Activated T-cell treated with anti-CD3 and anti-CD28 coated beads, Interleukin-2, amount 50 U/mL, for 72 hours (primary cell): ENCODE measurements at regions not wholly inside any gene's neighbourhood (a gene's known extent, or its start where the extent isn't known, plus 50 kb on each side); places are given as distances from the start of the nearest gene placed in this dataset.
"Not testable (repeated sequence)": the region's sequence is repeated elsewhere in the genome, so short reads cannot be mapped to it uniquely, and the experiment has no call there.

ENCODE experiments used
- ATAC-seq, 2 donors: fragments of 150-1000 bp; cut with Tn5 transposase; replicated peaks in 1 of 2; 2 replicates each; pipeline ENCODE4 v1.10.0; 2021; ENCODE audit warnings: moderate library complexity in 2 of 2, mild to moderate bottlenecking in 1 of 2
- DNase-seq, 2 donors: peaks; one replicate each; pipeline ENCODE4 v3.0.0; 2021 to 2022; ENCODE audit warnings: mixed read lengths in 1 of 2
- H3K27ac Mint-ChIP-seq: one replicate; pipeline ENCODE4 v1.8.0; 2022; ENCODE audit warnings: mild to moderate bottlenecking, moderate library complexity, mixed read lengths
- H3K27me3 Mint-ChIP-seq: one replicate; pipeline ENCODE4 v1.8.0; 2022; ENCODE audit warnings: low read depth, mixed read lengths
- H3K36me3 Mint-ChIP-seq, 2 donors: one replicate each; pipeline ENCODE4 v1.8.0; 2022; ENCODE audit warnings: mixed read lengths in 2 of 2, mild to moderate bottlenecking in 1 of 2; ENCODE audit not compliant: insufficient read depth in 2 of 2
- H3K4me1 Mint-ChIP-seq: one replicate; pipeline ENCODE4 v1.8.0; 2022; ENCODE audit warnings: low read depth, mixed read lengths
- H3K4me3 Mint-ChIP-seq, 2 donors: one replicate each; pipeline ENCODE4 v1.8.0; 2022; ENCODE audit warnings: mild to moderate bottlenecking in 2 of 2, mixed read lengths in 2 of 2, moderate library complexity in 2 of 2
- H3K9me3 Mint-ChIP-seq, 2 donors: one replicate each; pipeline ENCODE4 v1.8.0; 2022; ENCODE audit warnings: mixed read lengths in 2 of 2

DNA sequence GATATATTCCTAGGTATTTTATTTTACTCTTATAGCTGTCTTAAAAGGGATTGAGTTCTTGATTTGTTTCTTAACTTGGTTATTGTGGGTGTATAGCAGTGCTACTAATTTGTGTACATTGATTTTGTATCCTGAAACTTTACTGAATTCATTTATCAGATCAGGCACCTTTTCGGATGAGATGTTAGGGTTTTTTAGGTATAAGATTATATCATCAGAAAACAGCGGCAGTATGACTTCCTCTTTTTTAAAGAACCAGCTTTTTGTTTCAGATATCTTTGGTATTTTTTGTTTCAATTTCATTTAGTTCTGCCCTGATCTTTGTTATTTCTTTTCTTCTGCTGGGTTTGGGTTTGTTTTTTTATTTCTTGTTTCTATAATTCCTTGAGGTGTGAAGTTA, 382.4 kb upstream of the ADGRB3 start:
- Mint-ChIP-seq H3K27me3 (no peaks in the 10 kb centered on the region), H3K4me1 (no peaks in the 10 kb centered on the region), H3K27ac (no peak overlapping the region), H3K36me3 (no peaks in the 10 kb centered on the region), H3K9me3 (peaks cover 10 to 15% of the 10 kb centered on the region in 2 donors), H3K4me3 (no peak overlapping the region)
- DNase-seq: no peak
- no peak for ATAC-seq

DNA sequence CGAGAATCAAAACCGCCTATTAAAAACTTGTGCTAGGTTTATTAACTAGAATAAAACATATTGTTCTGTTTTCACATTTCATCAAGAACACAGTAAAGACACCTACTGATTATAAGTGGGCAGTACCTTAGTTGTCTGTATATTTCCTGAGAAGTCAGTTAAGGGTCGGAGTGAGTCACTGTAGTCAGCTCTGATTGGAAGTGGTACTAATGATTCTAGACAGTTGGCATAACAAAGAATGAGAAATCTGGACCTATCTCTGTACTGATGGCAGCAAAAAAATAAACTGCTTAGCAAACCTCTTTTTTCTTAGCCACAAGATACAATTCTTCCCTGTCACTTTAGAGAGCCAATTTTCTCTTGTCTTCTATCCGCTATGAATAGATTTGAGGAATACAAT, 387.3 kb upstream of the ADGRB3 start:
- Mint-ChIP-seq H3K27me3 (no peaks in the 10 kb centered on the region), H3K36me3 (no peaks in the 10 kb centered on the region), H3K4me1 (no peaks in the 10 kb centered on the region), H3K4me3 (no peak overlapping the region), H3K9me3 (peaks cover under 1 to 2% of the 10 kb centered on the region in 2 donors), H3K27ac (no peak overlapping the region)
- no peak for ATAC-seq
- DNase-seq: no peak

DNA sequence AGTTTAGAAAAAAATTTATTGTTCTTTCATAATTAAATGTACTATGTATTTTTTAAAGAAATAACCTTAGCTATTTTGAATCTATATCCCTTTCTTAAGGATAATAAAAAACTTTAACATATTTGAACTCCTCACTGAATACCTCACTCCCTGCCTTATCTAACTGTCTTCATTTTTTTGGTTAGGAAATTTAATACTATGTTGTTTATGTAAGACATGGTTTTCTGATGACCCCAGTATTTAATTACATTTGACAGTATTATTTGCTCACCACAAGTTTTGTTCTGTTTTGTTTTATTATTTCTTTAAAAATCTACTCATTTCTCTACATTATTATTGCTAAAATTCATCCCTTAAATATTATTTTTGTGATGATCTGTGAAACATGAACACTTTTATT, 394.4 kb upstream of the ADGRB3 start:
- Mint-ChIP-seq H3K36me3 (no peaks in the 10 kb centered on the region), H3K27me3 (no peaks in the 10 kb centered on the region), H3K27ac (no peak overlapping the region), H3K4me3 (no peak overlapping the region), H3K4me1 (no peaks in the 10 kb centered on the region), H3K9me3 (peaks cover 0 to 4% of the 10 kb centered on the region in 2 donors)
- no peak for DNase-seq
- no peak for ATAC-seq

DNA sequence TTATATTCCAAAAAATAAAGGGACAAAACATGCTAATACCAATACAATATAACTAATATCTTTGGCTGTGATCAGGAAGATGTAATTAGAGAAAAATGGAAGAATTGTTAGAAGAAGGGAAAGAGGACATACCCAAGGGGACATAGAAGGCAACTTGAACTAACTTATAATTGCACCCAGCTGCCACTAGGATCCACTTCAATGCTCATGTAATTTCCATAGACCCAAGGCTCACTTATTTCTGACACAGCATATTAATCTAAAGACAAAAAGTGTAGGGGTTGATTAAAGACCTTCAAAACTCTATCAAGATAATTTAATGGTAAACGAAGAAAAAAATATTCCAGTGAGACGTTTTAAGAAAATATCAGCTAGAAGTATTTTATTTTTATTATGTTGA, 396.0 kb upstream of the ADGRB3 start:
- Mint-ChIP-seq H3K9me3 (peaks cover 0 to 2% of the 10 kb centered on the region in 2 donors), H3K27ac (no peak overlapping the region), H3K27me3 (no peaks in the 10 kb centered on the region), H3K4me3 (no peak overlapping the region), H3K36me3 (no peaks in the 10 kb centered on the region), H3K4me1 (no peaks in the 10 kb centered on the region)
- ATAC-seq (no peak), DNase-seq (no peak)

DNA sequence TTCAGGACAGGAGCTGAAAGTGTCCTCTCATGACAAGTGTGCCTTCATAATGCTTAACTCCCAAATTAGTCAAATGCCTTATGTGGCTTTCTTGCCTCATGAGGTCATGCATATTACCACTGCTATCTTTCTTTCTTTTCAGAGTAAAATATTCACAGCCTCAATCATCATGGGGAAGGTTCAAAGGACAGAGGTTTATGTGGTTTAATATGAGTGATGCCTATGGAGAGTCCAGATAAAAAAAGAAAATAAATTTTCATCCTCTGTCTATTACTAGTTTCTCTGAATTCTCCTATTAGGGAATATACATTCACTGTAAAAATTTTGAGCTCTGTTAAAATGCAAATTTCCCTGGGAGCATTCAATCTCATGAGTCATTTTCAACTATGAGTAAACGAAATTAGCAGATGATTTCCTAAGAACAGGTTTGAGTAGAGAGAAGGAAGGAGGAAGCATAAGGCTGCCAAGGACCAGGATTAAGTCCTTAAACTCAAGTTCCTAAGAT, 396.9 kb upstream of the ADGRB3 start:
- Mint-ChIP-seq H3K27ac (no peak overlapping the region), H3K27me3 (no peaks in the 10 kb centered on the region), H3K36me3 (no peaks in the 10 kb centered on the region), H3K9me3 (peaks cover 0 to 2% of the 10 kb centered on the region in 2 donors), H3K4me3 (no peak overlapping the region), H3K4me1 (no peaks in the 10 kb centered on the region)
- DNase-seq (no peak), ATAC-seq (no peak)

DNA sequence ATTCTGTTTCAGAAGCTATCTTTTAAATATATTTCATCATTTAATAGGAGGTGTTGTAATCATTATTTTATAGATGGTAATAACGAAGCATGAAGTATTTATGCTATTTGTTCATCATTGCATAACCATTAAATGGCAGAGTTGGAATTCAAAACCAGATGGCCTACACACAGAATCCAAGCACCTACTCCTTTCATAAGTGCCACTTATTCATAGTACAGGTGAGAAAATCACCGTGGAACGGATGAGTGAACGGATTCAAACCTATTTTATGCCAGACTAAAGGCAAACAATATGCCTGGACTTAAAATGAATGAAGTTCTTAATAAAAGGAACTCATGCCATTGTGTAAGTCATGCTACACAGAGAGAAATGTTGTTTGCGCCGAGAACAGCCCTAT, 397.9 kb upstream of the ADGRB3 start:
- no peak overlapping the region for H3K27ac Mint-ChIP-seq
- H3K4me1 Mint-ChIP-seq: no peaks in the 10 kb centered on the region
- H3K4me3 Mint-ChIP-seq: no peak overlapping the region
- no peaks in the 10 kb centered on the region for H3K9me3 Mint-ChIP-seq
- no peaks in the 10 kb centered on the region for H3K27me3 Mint-ChIP-seq
- no peak for DNase-seq
- no peaks in the 10 kb centered on the region for H3K36me3 Mint-ChIP-seq
- ATAC-seq: no peak

DNA sequence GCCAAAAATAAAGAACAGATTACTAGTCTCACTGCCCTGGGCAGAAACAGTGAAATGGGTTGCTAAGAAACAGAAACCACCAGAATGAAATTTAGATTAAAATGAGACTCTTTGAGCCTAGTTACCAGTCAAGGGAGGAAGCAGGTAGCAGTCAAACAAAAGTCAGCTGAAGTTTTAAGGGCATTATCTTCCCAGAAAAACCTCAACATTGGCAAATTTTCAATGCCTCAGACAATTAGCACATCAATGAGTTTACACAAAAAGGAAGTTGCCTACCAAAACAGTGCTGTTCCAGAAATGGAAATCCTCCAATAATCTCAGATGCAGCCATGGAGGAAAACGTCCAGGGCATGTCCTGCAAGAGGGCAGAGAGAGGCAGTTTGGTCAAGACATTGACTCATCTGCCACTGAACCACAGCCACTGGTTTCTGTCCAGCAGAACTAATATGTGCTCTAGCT, 399.7 kb upstream of the ADGRB3 start:
- ATAC-seq: no peak
- H3K9me3 Mint-ChIP-seq: peaks cover 0 to 1% of the 10 kb centered on the region in 2 donors
- DNase-seq: no peak

DNA sequence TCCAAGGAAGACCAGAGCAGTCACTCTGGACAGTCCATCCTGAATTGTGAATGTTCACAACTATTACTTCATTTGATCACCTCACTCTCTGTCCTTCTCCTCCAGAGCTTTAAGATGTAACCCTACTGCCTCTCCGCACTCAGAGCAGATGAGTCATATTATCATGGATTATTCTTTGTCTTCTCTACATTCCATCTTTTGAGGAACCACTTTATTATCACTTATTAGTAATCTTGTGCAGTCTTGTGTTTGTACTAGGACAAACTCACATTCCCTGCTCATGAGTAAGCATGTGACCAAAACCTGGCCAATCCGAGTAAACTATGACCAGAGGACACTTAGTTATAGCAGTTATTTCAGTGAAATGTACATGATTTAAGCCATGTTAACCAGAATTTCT, 401.5 kb upstream of the ADGRB3 start:
- Mint-ChIP-seq H3K9me3 (peaks cover 0 to 4% of the 10 kb centered on the region in 2 donors), H3K27me3 (no peaks in the 10 kb centered on the region), H3K4me3 (no peak overlapping the region), H3K36me3 (no peaks in the 10 kb centered on the region), H3K4me1 (no peaks in the 10 kb centered on the region), H3K27ac (no peak overlapping the region)
- DNase-seq (no peak), ATAC-seq (no peak)

More for the DNA sequence above, 399.7 kb upstream of the ADGRB3 start:
- Mint-ChIP-seq H3K27ac (no peak overlapping the region), H3K4me3 (no peak overlapping the region), H3K4me1 (no peaks in the 10 kb centered on the region), H3K36me3 (no peaks in the 10 kb centered on the region), H3K27me3 (no peaks in the 10 kb centered on the region)

DNA sequence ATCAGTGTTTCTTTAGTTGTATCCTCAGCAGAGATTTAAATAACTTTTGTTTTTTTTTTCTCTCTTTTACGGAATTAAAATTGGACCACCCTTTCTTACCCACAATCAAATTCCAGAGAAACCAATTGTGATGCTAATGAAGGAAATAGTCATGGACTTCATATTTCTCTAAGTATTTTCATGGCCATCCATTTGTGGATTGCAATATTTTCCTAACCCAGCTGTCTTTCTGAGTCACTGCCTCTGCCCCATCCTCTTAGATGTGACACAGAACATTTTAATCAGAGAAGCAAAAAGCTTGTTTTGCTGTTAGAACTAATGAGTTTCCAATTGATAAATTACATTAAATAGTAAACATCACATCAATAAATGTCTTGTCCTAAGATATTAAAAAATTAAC, 405.5 kb upstream of the ADGRB3 start:
- H3K4me3 Mint-ChIP-seq: no peak overlapping the region

DNA sequence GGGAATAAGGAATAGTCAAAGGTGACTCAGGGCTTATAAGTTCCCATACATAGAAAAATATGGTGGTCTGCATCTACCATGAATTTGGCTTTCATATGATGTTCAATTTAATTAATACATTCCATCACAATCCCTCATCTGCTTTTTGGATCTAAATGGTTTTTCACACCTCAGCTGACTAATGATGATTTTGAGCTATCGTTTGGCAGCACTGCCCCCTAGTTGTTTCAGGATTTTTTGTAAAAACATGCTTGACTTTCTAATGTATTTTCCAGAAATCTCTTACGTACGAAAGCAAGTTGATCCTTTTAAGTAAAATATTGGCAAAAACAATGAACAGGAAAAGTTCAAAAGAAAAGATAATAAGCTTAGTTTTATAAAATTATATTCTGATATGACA, 408.6 kb upstream of the ADGRB3 start:
- Mint-ChIP-seq H3K4me1 (no peaks in the 10 kb centered on the region), H3K4me3 (no peak overlapping the region), H3K9me3 (peaks cover 2 to 11% of the 10 kb centered on the region in 2 donors), H3K36me3 (no peaks in the 10 kb centered on the region), H3K27me3 (no peaks in the 10 kb centered on the region), H3K27ac (no peak overlapping the region)
- ATAC-seq (no peak), DNase-seq (no peak)

More for the DNA sequence above, 405.5 kb upstream of the ADGRB3 start:
- H3K27ac Mint-ChIP-seq: no peak overlapping the region
- DNase-seq (no peak), ATAC-seq (no peak)
- no peaks in the 10 kb centered on the region for H3K27me3 Mint-ChIP-seq
- H3K36me3 Mint-ChIP-seq: no peaks in the 10 kb centered on the region
- peaks cover 2 to 9% of the 10 kb centered on the region in 2 donors for H3K9me3 Mint-ChIP-seq
- H3K4me1 Mint-ChIP-seq: no peaks in the 10 kb centered on the region

DNA sequence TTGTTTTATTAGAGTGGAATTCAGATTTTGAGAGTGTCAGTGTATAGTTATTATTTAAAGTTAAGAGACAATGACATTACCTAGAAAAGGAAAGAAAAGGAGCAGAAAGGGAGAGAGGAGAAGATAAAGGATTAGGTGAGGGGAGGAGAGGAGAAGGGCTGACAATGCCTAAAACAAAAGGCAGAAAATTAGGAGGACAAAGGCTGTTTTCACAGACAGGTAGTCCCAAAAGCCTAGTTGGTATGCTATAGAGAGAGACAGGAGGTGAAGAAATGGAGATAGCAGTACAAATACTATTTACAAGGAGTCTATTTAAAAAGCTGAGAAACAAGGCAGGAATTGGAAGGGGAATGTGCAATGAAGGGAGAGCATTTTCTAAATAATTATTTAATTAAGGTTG, 409.4 kb upstream of the ADGRB3 start:
- Mint-ChIP-seq H3K27me3 (no peaks in the 10 kb centered on the region), H3K4me1 (no peaks in the 10 kb centered on the region), H3K27ac (no peak overlapping the region), H3K9me3 (peaks cover 2 to 11% of the 10 kb centered on the region in 2 donors), H3K4me3 (no peak overlapping the region), H3K36me3 (no peaks in the 10 kb centered on the region)
- ATAC-seq (no peak), DNase-seq (no peak)

DNA sequence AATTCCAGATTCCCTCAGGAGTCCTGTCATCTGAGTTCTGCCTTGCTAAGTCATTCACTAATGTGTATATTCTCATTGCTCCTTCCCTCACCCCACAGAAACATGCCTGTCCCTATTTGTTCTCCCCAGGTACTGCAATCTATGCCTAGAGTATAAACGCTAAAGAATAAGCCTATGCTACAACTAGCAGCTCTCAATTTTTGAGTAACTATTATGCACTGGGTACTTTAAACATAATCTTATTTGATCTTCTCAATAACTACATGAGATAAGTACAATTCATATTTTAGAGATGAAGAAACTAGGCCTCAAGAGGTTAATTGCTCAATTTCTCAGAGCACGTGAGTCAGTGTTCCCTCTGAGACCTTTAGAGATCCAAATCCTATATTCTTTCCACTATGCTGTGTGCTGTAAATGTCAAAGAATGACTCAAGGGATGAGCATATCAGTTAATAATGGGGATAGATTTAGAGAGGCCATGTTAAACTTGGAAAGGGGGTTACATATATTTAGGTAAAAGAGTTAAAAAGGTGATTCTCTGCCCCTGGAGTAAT, 423.8 kb upstream of the ADGRB3 start:
- ATAC-seq (no peak), DNase-seq (no peak)
- Mint-ChIP-seq H3K4me3 (no peak overlapping the region), H3K27me3 (no peaks in the 10 kb centered on the region), H3K27ac (no peak overlapping the region), H3K9me3 (peaks cover 16 to 25% of the 10 kb centered on the region in 2 donors), H3K4me1 (no peaks in the 10 kb centered on the region), H3K36me3 (no peaks in the 10 kb centered on the region)

DNA sequence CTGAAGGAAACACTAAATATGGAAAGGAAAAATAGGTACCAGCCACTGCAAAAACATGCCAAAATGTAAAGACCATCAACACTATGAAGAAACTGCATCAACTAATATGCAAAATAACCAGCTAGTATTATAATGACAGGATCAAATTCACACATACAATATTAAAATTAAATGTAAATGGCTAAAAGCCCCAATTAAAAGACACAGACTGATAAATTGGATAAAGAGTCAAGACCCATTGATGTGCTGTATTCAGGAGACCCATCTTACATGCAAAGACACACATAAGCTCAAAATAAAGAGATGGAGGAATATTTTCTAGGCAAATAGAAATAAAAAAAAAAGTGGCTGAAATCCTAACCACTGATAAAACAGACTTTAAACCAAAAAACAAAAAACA, 427.5 kb upstream of the ADGRB3 start:
- not testable (repeated sequence) for H3K36me3 Mint-ChIP-seq, H3K27ac Mint-ChIP-seq, ATAC-seq, H3K4me1 Mint-ChIP-seq, H3K27me3 Mint-ChIP-seq, H3K4me3 Mint-ChIP-seq, DNase-seq
- H3K9me3 Mint-ChIP-seq: peaks cover 11 to 13% of the 10 kb centered on the region in 2 donors

DNA sequence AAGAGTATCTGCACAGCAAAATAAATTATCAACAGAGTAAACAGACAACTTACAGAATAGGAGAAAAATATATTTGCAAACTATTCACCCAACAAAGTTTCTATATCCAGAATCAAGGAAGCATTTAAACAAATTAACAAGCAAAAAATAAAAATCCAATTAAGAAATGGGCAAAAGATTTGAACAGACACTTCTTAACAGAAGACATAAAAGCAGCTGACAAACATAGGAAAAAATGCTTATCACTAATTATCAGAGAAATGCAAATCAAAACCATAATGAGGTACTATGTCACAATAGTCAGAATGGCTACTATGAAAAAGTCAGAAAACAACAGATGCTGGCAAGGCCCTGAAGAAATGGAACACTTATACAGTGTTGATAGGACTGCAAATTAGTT, 434.2 kb upstream of the ADGRB3 start:
- no peak for ATAC-seq
- no peak for DNase-seq
- Mint-ChIP-seq H3K4me3 (no peak overlapping the region), H3K27ac (no peak overlapping the region), H3K4me1 (no peaks in the 10 kb centered on the region), H3K27me3 (no peaks in the 10 kb centered on the region), H3K9me3 (peaks cover 2 to 8% of the 10 kb centered on the region in 2 donors), H3K36me3 (no peaks in the 10 kb centered on the region)
